Pancreas (tissue), 10 donors: ENCODE measurements at regions not wholly inside any gene's neighbourhood (a gene's known extent, or its start where the extent isn't known, plus 50 kb on each side); places are given as distances from the start of the nearest gene placed in this dataset.

Source experiments
- ATAC-seq, 4 donors: fragments of 200-7000 bp; cut with Tn5 transposase; one replicate each; pipeline versions ENCODE4 v1.8.0 to v1.9.1; 2020; ENCODE audit warnings: mild to moderate bottlenecking in 4 of 4, moderate library complexity in 4 of 4
- DNase-seq, 6 donors: peaks; one replicate each; pipeline ENCODE4 v3.0.0-alpha.2; 2020
- FAIRE-seq: peaks from 2 replicates; lab custom pipeline; 2012; peaks lifted over from hg19 to GRCh38; lab: Jason Lieb, UNC
- H3K27ac ChIP-seq, 4 donors: fragments of 200-600 bp; sonication (generic); 1 replicate in 3 of 4; 2 replicates in 1 of 4; pipeline versions ENCODE4 v1.5.0 to v1.8.0; 2020
- H3K27me3 ChIP-seq, 4 donors: fragments of 200-600 bp; one replicate each; pipeline ENCODE4 v1.8.0; 2021
- H3K36me3 ChIP-seq, 3 donors: fragments of 200-600 bp; sonication (generic) in 1 of 3; one replicate each; pipeline versions ENCODE4 v1.5.0 to v1.8.0; 2020 to 2021
- H3K4me1 ChIP-seq, 3 donors: fragments of 200-600 bp; one replicate each; pipeline ENCODE4 v1.8.0; 2021
- H3K4me3 ChIP-seq, 4 donors: fragments of 200-600 bp; sonication (generic) in 2 of 4; one replicate each; pipeline versions ENCODE4 v1.5.0 to v1.8.0; 2020 to 2021
- H3K9me3 ChIP-seq, 4 donors: fragments of 200-600 bp; one replicate each; pipeline ENCODE4 v1.8.0; 2021
- CTCF ChIP-seq, 4 donors: fragments of 200-600 bp; sonication (generic) in 3 of 4; IDR thresholded peaks; one replicate each; pipeline versions ENCODE4 v1.5.0 to v1.8.0; 2021; ENCODE audit warnings: antibody characterized with exemption in 4 of 4
- WGBS, 2 donors: extraction: QIAGEN DNeasy Blood & Tissue Kit; methylation state at CpG; one replicate each; pipeline ENCODE4 v1.1.7; 2013; 5-methylcytosine and 5-hydroxymethylcytosine counted together
- intact Hi-C, 3 donors: fragments of 100-400 bp; cut with DNase I; formaldehyde crosslinking; loops; one replicate each; pipeline versions ENCODE4 v1.11.1 to v1.14.2; 2022
- donor health status: healthy with polysubstance abuse.
- donor health status: DM: no; HTN: no; CAD: no; lungs with moderate emphysema.
- donor health status: DM: no; HTN: no; CAD: no.
- donor health status: control.
- donor health status: control.
- donor health status: Bipolar disorder and iron deficiency.
- donor health status: DM: yes; HTN: yes; CAD: no.
- donor health status: DM: no; HTN: no; CAD: no.
- donor health status: DM: no; HTN: no; CAD: no.
- donor health status: DM: yes; HTN: yes; CAD: no.

GRCh38 chr18:41674506-41674905, 280.5 kb upstream of the PIK3C3 start:
- H3K36me3 ChIP-seq: no peaks in the 10 kb centered on the region
- no peak overlapping the region for H3K27ac ChIP-seq
- H3K27me3 ChIP-seq: no peaks in the 10 kb centered on the region
- no peak for TF ChIP-seq CTCF (IDR thresholded peaks at IDR 0.05)
- DNase-seq (no peak), FAIRE-seq (no peak), ATAC-seq (no peak)
- H3K9me3 ChIP-seq: no peaks in the 10 kb centered on the region
- 15% methylated on average over 7 of the region's 7 CpGs for WGBS, 2 donors
- no peaks in the 10 kb centered on the region for H3K4me1 ChIP-seq
- no peak overlapping the region for H3K4me3 ChIP-seq
- intact Hi-C loops: no loop called here

GRCh38 chr18:41666231-41666630, 288.8 kb upstream of the PIK3C3 start:
- DNase-seq (no peak), FAIRE-seq (no peak), ATAC-seq (no peak)
- Histone ChIP-seq H3K9me3 (no peaks in the 10 kb centered on the region), H3K36me3 (no peaks in the 10 kb centered on the region), H3K4me1 (no peaks in the 10 kb centered on the region), H3K4me3 (no peak overlapping the region), H3K27me3 (no peaks in the 10 kb centered on the region), H3K27ac (no peak overlapping the region)
- intact Hi-C loops: no loop called here
- TF ChIP-seq CTCF (IDR thresholded peaks at IDR 0.05): no peak

- ATAC-seq (no peak), FAIRE-seq (no peak), DNase-seq (no peak)
- Histone ChIP-seq H3K36me3 (no peaks in the 10 kb centered on the region), H3K4me3 (no peak overlapping the region), H3K4me1 (no peaks in the 10 kb centered on the region), H3K27me3 (no peaks in the 10 kb centered on the region), H3K9me3 (no peaks in the 10 kb centered on the region), H3K27ac (no peak overlapping the region)
- intact Hi-C loops: no loop called here
- no peak for TF ChIP-seq CTCF (IDR thresholded peaks at IDR 0.05)
- 74 to 88% methylated on average over 5 of the region's 5 CpGs for WGBS, 2 donors
Observed at GRCh38 chr18:41665210-41665609, 289.8 kb upstream of the PIK3C3 start.

GRCh38 chr18:41660654-41661053, 294.4 kb upstream of the PIK3C3 start:
- H3K4me3 ChIP-seq: no peak overlapping the region
- no peak for TF ChIP-seq CTCF (IDR thresholded peaks at IDR 0.05)
- no peaks in the 10 kb centered on the region for H3K9me3 ChIP-seq
- FAIRE-seq (no peak), DNase-seq (no peak), ATAC-seq (no peak)
- intact Hi-C loops: no loop called here
- H3K27ac ChIP-seq: no peak overlapping the region
- no peaks in the 10 kb centered on the region for H3K36me3 ChIP-seq
- no peaks in the 10 kb centered on the region for H3K27me3 ChIP-seq
- H3K4me1 ChIP-seq: no peaks in the 10 kb centered on the region

- 53 to 69% methylated on average over 3 of the region's 3 CpGs for WGBS, 2 donors
- Histone ChIP-seq H3K27me3 (no peaks in the 10 kb centered on the region), H3K36me3 (no peaks in the 10 kb centered on the region), H3K4me1 (no peaks in the 10 kb centered on the region), H3K4me3 (no peak overlapping the region), H3K9me3 (no peaks in the 10 kb centered on the region), H3K27ac (no peak overlapping the region)
- no peak for FAIRE-seq
- no peak for DNase-seq
- no peak for TF ChIP-seq CTCF (IDR thresholded peaks at IDR 0.05)
- intact Hi-C loops: no loop called here
- no peak for ATAC-seq
Observed at GRCh38 chr18:41659438-41660130, 295.4 kb upstream of the PIK3C3 start.
